NCI-H2029 (cell line): ENCODE measurements at regions not wholly inside any gene's neighbourhood (a gene's known extent, or its start where the extent isn't known, plus 50 kb on each side); places are given as distances from the start of the nearest gene placed in this dataset.

Source experiments
- DNase-seq: peaks from one replicate; lab custom pipeline; 2025; lab: John Stamatoyannopoulos, UW

DNA sequence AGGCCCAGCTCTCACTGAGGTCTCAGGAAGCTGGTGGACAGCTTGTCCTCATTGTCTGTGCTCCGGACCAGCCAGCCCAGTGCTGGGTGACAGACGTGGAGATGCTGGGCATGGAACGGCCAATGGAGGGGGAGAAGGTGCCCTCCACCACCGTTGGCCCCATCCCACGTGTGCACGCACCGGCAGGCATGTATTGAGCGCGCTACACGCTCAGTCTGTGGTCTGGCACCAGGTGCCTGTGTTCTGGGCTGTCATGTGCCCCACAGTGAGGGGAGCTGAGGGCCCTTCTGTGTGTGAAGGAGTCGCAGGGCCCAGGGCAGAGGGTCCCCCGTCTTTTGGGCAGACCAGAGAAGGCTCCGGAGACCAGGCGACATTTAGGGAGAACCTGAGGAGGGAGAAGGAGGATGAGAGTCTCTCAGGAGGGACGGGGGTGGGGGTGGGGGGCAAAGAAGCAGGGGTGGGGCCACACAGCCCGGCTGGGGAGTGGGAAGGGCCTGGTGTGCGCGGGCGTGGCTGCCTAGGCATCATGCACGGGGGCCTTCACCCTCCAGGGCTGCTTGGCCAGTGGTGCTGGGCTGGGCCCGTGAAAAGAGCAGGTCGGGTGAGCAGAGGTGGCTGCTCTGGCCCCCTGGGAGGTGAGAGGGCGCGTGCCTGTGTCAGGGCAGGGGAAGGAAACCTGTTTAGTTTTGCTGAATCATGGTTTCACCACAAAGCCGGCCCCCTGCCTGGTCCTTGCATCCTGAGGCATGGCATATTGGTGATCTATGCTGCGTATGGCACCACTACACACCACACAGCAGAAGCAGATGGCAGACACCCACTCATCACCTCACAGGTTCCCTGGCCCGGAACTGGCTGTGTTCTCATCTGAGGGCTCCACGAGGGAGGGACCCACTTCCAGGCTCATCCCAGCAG, 86.7 kb upstream of the TTC34 start:
- DNase-seq, result no peak

DNA sequence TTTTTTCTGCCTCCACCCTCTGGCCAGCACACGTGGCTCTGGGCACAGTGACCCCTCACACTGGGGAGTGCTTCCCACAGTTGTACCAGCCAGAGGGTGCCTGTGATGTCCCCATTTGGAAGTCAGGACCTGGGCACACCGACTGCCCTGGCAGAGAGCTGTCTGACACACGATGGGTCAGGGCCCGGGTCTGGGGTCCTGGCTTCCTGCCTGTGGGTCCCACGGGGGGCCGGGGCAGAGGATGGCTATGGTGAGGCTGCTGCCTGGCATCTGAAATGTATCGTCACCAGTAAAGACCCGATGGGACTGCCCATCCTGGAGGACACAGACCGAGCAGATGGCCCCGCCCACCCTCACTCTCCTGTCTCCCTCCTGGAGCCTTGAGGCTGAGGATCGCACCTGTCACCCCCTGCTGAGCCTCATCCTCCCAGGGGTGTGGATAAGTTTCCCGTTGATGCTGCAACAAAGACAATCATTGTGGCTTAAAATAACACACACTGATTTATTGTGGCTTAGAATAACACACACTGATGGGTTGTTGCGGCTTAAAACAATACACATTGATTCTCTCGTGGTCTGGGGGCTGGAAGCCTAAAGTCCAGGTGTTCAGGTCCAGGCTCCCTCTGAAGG, 88.8 kb upstream of the TTC34 start:
- DNase-seq, result no peak

DNA sequence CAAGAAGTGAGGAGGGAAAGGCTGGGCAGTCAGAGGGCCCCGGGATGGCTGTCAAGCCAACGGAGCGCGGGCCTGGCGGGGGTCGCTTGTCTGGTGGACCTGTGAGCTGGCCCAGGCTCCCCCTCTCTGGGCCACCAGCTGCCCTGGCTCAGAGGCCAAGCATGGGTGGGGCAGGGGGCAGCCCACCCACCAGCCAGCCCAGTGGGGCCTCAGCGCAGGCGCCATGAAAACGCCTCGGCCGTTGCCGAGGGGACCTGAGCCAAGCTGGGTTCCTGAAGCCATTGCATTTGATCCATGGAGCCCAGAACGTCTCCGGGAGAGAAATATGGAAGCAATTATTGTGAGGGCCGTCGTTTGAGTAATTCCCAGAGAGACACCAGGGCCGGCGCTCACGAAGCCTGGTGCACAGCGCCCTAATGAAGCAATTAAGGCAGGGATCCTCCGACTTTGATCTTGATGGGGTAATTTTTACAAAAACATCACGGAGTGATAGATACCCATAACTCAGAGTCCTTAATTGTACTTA, 90.5 kb upstream of the TTC34 start:
- no peak for DNase-seq

DNA sequence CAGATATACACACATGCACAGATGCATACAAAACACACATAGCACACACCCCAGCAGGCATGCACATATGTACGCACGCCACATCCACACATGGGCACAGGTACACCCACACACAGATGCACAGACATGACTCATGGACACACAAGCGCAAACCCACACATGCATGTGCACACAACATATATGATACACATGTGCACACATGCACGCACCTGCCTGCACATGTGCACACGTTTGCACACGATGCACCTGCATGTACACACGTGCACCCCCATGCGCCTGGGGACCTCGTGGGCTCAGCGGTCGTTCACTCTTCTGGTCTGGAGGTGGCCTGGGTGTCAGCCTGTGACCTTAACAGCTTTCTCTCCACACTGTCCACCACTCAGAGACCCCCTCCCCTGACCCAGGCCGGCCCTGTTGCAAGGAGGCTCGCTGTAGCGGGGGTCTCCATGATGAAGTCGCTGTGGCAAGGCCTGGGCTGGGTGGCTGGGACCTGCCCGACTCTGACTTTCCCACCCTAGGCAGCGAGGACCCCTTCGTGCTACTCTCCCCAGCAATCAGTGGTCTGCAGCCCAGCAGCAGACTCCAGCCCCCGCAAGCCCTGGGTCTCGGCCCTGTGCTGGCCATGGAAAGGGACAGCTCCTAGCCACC, 92.1 kb upstream of the TTC34 start:
- DNase-seq, result no peak

DNA sequence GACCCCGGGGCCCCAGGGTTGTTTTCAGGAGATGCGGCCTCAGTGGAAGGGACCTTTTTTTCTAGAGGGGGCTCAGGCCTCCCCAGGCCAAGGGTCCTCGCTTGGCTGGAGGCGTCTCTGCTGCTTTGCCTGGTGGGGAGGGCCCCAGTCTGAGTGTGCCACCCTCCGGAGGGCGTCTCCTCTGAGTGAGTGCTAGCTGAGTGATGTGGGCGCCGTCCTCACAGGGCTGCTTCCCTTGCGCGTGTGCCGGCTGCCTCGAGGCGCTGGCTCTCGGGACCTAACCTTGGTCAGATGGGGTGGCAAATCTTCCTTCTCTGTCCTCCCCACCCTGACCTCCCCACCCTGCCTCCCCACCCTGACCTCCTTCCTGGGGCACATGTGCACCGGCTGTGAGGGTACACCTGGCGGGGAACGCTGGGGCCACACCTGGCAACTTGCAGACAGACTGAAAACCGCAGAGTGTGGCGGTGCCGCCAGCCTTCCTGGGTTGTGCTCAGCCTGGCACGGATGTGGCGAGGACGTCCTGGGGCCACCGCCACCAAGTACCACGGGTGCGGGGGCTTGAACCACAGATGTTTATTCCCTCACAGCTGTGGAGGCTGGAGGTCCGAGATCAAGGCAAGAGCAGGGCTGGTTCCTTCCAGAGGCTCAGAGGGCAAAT, 93.0 kb upstream of the TTC34 start:
- no peak for DNase-seq

DNA sequence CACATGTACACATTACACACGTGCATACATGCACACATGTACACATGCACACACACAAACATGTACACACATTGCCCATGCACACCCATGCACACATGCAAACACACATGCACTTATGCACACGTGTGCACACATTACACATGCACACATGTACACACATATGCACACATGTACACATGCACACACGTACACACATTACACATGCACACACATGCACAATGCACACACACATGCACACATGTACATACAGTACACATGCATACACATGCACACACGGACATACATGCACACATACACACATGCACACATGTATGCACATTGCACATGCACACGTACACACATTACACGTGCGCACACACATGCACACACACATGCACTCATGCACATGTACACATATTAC, 95.3 kb upstream of the TTC34 start:
- no peak for DNase-seq

DNA sequence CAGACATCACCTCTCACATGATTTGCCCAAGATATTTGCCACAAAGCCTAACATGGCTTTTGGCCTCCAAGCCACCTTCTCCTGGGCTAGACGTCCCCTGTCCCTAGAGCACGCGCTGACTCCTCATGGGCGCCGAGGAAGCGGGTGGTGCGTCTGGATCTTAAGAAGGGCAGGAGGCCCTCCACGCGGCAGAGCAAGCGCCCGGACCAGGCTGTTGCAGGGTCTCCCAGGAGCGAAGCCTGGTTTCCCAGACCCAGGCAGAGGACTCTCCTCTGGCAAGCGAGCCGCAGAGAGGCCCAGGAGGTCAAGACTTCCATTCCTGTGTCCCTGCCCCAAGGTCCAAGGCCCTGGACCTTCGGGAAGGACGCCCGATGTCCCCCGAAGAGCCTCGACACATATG, 101.7 kb upstream of the TTC34 start:
- no peak for DNase-seq

DNA sequence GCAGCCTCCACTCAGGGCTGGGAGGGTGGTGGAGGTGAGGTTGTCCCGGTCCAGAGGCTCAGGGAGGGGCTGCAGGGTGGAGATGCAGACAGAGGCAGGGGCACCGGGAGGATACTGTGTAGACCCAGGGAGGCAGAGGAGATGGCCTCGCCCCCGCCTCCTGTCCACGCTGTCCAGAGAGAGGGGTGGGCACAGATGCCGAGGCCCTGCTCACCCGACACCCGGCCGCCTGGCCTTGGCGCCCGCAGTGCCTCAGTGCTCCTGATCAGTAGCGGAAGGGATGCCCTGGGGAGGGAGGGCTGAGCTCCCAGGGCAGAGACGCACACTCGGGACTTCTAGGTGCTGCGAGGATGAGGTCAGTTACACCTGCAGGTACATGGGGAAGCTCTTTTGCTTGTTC, 102.7 kb upstream of the TTC34 start:
- no peak for DNase-seq

DNA sequence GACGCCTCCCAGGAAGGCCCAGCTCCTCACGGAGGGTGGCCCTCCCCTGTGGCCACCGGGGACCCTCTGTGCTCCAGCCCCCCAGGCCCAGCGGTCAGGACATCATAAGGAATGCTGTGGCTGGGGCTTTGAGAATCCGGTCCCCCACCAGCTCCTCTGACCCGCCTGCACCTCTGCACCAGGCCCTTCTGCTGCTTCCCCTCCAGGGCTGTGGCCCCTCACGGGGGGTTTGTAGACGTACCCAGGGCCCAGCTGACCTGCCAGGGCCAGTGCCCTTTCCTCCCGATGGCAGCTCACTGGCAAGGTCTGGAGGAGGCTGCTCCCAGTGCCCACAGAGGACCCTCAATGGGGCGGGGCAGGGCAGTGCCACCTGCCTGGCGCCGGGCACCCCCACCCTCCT, 103.9 kb upstream of the TTC34 start:
- DNase-seq, result no peak

DNA sequence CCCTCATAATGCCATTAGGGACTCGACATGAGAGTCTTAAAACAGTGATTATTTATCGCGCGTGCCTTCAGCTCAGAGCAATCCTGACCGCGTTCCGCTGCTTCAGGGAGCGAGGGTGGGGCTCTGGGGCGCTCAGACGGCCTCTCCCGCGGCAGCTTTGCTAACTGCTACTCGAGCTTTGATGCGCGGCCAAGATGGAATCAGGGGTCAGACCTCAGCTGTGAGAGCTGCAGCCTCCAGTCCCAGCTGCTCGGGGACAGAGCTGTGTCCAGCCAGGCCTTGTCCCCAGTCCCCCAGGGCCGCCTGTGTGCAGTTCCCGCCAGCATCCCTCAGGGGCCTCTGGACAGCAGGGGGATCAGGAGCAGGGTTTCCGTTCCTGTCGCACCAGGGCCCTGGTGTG, 104.6 kb upstream of the TTC34 start:
- no peak for DNase-seq

DNA sequence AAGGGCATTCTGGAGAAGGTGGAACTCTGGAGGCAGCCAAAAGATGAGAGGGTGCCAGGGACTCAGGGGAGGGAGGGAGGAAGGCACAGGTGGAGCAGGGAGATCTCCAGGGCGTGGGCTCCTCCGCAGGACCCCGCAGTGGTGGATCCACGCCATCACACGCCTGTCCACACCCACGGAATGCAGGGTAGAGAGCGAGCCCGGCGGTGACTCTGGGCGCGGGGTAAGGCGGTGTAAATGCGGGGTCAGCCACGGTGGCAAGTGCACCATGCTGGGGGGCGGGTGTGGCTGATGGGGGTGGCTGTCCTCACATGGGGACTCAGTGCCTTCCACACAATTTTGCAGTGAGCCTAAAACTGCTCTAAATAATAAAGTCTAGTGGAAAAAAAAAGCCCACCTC, 105.1 kb upstream of the TTC34 start:
- no peak for DNase-seq

DNA sequence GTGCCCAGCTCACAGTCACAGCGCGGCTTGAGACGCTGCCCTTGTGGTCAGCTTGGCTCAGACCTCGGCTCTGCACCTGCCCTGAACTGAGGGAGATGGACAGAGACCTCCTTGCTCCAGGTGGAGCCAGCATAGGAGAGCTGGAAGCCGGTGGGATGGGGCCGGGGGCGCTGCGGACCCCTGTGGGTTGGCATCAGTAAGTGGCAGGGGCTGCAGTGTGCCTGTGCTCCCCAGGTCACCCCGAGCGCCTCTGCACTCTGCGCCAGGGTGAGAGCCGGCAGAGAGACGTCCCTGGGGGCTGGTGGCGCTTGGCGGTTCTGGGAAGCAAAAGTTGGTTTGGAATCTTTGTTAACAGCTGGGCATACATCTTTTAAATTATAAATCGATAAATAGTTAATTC, 105.6 kb upstream of the TTC34 start:
- DNase-seq, result no peak

DNA sequence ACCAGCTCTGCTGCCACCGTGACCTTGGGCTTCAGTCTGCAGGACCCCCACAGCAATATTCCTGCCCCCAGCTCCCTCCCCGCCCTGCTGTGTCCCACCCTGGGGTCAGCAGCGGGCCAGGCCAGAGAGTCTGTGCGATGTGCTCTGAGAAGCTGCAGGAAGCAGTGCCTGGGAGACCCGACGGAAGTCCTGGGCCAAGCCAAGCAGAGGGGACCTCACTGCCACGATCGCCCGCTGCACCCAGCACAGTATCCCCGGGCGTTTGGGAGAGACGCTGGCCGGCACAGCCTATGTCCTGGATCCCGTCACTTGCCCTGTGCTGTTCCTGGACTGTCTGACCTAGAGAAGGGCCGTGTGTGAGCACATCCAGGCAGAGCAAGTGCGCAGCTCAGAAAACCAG, 106.6 kb upstream of the TTC34 start:
- DNase-seq, result no peak

DNA sequence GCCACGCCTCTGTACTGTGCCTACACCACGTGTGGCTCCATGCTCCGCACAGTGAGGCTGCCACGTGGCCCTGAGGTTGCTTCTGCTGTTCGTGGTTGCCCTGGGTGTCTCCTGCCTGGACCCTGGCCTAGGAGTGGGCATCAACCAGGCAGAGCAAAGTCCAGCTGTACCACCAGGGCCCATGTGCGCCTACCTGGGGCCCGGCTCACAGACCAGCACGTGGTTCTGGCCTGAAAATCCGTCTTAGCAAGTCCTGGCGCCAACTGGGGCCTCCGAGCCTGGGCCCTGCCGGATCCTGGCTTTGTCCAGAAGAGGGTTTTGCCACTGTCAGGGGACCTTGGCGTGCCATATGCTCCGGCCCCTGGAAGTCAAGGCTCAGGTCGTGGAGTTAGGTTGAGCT, 107.1 kb upstream of the TTC34 start:
- no peak for DNase-seq

DNA sequence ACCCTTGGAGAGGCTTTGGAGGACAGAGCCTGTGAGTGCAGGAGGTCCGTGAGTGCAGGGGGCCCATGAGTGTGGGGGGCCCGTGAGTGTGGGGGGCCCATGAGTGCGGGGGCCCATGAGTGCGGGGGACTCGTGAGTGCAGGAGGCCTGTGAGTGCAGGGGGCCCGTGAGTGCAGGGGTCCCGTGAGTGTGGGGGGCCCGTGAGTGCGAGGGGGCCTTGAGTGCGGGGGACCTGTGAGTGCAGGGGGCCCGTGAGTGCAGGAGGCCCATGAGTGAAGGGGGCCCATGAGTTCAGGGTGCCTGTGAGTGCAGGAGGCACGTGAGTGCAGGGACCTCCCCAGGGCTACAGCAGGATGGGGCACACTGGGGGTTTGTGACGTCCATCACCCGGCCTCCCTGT, 108.3 kb upstream of the TTC34 start:
- DNase-seq, result no peak

DNA sequence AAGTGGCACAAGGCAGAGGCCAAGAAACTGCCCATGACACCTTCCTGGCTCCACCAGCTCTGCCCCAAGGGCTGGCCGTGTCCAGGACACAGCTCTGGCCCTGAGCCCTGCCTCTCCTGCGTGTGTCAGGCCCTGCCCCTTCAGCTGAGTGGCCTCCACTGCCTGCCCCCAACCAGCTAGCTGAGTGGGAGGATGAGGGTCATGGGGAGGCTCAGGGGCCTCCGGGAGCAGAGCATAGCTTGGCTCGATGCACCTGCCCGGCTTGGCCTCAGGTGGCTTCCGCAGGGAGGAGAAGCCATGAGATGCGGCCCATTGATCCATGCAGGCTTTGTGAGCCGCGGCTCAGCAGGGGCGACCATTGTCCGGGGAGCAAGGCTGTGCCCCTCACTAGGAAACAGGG, 108.7 kb upstream of the TTC34 start:
- no peak for DNase-seq

DNA sequence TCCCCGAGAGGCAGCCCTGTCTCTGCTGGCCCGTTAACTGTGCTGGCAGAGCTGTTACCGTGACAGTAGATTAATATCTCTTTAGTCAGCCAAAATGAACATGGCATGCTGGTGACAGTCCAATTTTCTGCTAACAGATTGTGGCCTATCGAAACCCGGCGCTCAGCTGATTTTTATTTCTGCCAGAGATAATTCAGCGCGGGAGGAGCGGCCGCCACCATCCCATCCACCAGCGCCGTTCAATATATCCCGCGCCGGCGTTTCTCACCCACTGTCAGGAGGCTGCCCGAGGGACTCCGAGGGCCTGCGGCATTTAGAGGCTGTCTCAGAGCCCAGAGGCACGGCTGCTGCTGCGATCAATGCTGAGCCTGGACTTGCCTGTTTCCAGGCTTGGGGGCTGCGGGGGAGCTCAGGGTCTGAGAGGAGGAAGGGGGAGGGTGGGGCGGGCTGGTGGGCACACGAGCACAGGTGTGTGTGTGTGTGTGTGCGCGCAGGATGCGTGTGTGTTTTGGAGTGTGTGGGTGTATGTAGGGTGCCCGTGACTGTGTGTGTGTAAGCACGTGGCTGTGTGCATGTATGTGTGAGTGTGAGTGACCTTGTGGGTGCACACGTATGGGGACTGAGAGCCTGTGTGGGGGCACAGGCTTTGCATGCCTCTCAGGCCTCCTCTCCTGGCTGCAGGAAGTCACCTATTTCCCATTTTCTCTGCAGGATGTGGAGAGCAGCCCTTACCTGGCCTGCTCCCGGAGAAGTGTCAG, 109.7 kb upstream of the ACTRT2 start:
- DNase-seq, result no peak

DNA sequence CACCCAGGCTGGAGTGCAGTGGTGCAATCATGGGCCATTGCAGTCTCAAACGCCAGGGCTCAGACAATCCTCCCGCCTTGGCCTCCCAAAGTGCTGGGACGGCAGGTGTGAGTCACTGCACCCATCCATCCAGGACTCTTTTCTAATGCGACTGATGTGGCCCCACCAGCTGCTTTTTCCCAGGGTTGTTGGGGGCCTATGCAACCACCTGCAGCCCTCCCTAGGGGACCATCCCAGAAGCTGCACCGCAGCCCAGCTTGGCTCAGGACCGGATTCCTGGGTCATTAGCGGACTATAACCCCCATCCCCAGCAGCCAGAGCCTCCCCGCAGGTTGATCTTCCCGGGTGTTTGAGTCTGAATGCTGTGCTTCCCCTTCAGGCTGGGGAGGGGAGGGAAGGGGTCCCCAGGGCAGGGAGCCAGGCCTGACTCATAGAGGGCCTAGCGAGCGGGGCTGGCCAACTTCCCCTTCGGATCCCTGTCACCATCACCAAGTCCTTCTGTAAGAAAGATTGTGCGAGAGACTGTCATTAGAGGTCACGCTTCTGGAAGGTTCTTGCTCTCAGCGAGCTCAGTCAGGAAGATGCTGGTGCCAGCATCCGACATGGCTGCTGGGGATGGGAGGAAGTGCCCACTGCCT, 108.7 kb upstream of the ACTRT2 start:
- DNase-seq, result no peak

DNA sequence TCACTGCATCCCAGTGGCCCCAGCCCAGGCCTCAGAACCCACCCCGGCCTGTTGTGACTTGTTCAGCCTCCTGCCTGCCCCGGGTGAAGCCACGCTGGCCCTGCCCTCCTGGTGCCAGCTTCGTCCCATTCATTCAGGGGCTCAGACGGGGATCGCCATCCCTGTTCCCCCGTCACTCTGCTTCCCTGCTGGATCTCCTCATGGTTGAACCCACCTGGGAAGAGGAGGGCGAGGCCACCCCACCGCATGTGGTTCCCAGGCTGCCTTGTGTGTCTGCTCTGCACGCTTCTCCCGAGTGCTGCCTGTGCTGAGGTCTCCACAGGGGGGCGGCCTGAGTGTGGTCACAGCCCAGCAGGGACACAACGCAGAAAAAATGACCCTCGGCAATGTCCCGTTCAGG, 108.2 kb upstream of the ACTRT2 start:
- no peak for DNase-seq

DNA sequence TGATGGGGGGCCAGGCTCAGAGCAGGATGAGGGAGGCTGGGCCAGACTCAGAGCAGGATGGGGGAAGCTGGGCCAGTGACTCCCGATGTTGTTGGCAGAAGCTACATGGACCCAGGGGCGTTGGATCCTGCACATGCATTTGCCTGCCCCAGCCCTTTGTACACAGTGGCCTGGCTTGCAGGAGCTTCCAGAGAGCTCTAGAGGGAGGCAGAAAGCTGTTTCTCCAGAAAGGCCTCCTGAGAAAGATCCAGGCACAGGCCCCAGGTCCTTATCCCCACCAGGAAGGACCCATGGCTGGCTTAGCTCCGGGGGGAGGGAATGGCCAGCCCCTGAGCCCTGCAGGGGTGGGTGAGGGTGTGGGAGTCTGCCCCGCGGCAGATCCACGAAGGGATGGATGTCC, 106.6 kb upstream of the ACTRT2 start:
- DNase-seq, result no peak

DNA sequence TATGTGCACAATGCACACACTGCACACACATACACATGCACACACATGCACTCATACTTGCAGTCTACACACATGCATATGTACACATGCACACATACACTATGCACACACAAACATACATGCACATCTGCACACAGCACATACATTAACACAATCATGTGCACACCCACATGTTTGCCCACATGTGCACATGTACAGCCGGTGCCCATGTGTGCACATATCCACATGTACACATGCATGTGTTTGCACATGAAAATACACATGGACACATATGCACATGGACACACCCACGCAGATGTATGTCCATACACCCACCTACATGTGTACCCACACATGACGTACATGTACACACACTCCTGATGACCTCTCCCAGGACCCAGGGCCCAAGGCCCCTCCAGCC, 105.1 kb upstream of the ACTRT2 start:
- DNase-seq, result no peak
